Right cardiac atrium (tissue), 5 donors: ENCODE measurements at regions not wholly inside any gene's neighbourhood (a gene's known extent, or its start where the extent isn't known, plus 50 kb on each side); places are given as distances from the start of the nearest gene placed in this dataset.
"Not testable (repeated sequence)": the region's sequence is repeated elsewhere in the genome, so short reads cannot be mapped to it uniquely, and the experiment has no call there.

Experiments
- ATAC-seq, 2 donors: fragments of 200-7000 bp; cut with Tn5 transposase; one replicate each; pipeline versions ENCODE4 v1.8.0 to v1.9.1; 2020; ENCODE audit warnings: moderate library complexity in 2 of 2, mild to moderate bottlenecking in 1 of 2
- DNase-seq, 3 donors: peaks; one replicate each; pipeline ENCODE4 v3.0.0-alpha.2; 2020
- H3K27ac ChIP-seq: one replicate; pipeline ENCODE4 v1.5.1; 2013; ENCODE audit warnings: mild to moderate bottlenecking, low read length, control low read depth, moderate library complexity
- H3K27me3 ChIP-seq: one replicate; pipeline ENCODE4 v1.6.1; 2013; ENCODE audit not compliant: control insufficient read depth, insufficient read depth
- H3K4me1 ChIP-seq: one replicate; pipeline ENCODE4 v1.6.1; 2013; ENCODE audit warnings: low read length; ENCODE audit not compliant: control insufficient read depth, insufficient read depth
- H3K4me3 ChIP-seq: one replicate; pipeline ENCODE4 v1.5.1; 2013; ENCODE audit warnings: low read length, control low read depth
- H3K9me3 ChIP-seq: one replicate; pipeline ENCODE4 v1.6.1; 2013; ENCODE audit warnings: low read length; ENCODE audit not compliant: control insufficient read depth
- WGBS: extraction: QIAGEN DNeasy Blood & Tissue Kit; methylation state at CpG from one replicate; pipeline ENCODE4 v1.1.7; 2013; 5-methylcytosine and 5-hydroxymethylcytosine counted together
- intact Hi-C, 4 donors: fragments of 100-400 bp; cut with DNase I; formaldehyde crosslinking; loops; one replicate each; pipeline versions ENCODE4 v1.11.0 to v1.14.0; 2022 to 2023
- donor health status: healthy with polysubstance abuse.
- donor health status: DM: no; HTN: yes; CAD: no.
- donor health status: DM: no; HTN: no; CAD: no.
- donor health status: DM: no; HTN: yes; CAD: no; lungs with severe emphysema.
- donor health status: DM: yes; HTN: yes; CAD: no.

GRCh38 chr17:79560527-79560926 is 50.3 kb downstream of the RBFOX3 start:
- intact Hi-C loops, result no loop called here
- no peak overlapping the region for H3K27ac ChIP-seq
- no peak overlapping the region for H3K4me3 ChIP-seq
- no peaks in the 10 kb centered on the region for H3K9me3 ChIP-seq
- ATAC-seq (no peak), DNase-seq (no peak)
- H3K27me3 ChIP-seq, result no peaks in the 10 kb centered on the region
- H3K4me1 ChIP-seq, result no peaks in the 10 kb centered on the region
- 81% methylated on average over 13 of the region's 13 CpGs for WGBS

- ATAC-seq (no peak), DNase-seq (no peak)
- H3K4me3 ChIP-seq, result no peak overlapping the region
- H3K4me1 ChIP-seq, result no peaks in the 10 kb centered on the region
- intact Hi-C loops, result no loop called here
- H3K27me3 ChIP-seq, result no peaks in the 10 kb centered on the region
- WGBS, result 88% methylated on average over 2 of the region's 2 CpGs
- no peaks in the 10 kb centered on the region for H3K9me3 ChIP-seq
- no peak overlapping the region for H3K27ac ChIP-seq
Observed at GRCh38 chr17:79559111-79559887, 51.6 kb downstream of the RBFOX3 start.

GRCh38 chr17:79558091-79558900 is 52.6 kb downstream of the RBFOX3 start:
- no peaks in the 10 kb centered on the region for H3K9me3 ChIP-seq
- ATAC-seq, result no peak
- H3K27me3 ChIP-seq, result no peaks in the 10 kb centered on the region
- intact Hi-C loops, result no loop called here
- H3K4me1 ChIP-seq, result no peaks in the 10 kb centered on the region
- no peak overlapping the region for H3K27ac ChIP-seq
- DNase-seq, result no peak
- H3K4me3 ChIP-seq, result no peak overlapping the region
- WGBS, result 54% methylated on average over 24 of the region's 24 CpGs

GRCh38 chr17:79557276-79558090 is 53.4 kb downstream of the RBFOX3 start:
- DNase-seq (no peak), ATAC-seq (no peak)
- Histone ChIP-seq H3K4me1 (no peaks in the 10 kb centered on the region), H3K9me3 (no peaks in the 10 kb centered on the region), H3K4me3 (no peak overlapping the region), H3K27me3 (no peaks in the 10 kb centered on the region), H3K27ac (no peak overlapping the region)
- intact Hi-C loops, result no loop called here
- 56% methylated on average over 22 of the region's 22 CpGs for WGBS

- Histone ChIP-seq H3K4me1 (no peaks in the 10 kb centered on the region), H3K27me3 (no peaks in the 10 kb centered on the region), H3K4me3 (no peak overlapping the region), H3K27ac (no peak overlapping the region), H3K9me3 (no peaks in the 10 kb centered on the region)
- DNase-seq (no peak), ATAC-seq (no peak)
- 37% methylated on average over 9 of the region's 9 CpGs for WGBS
- intact Hi-C loops, result no loop called here
Observed at GRCh38 chr17:79556271-79556670, 54.6 kb downstream of the RBFOX3 start.

- H3K27ac ChIP-seq, result no peak overlapping the region
- no peak for DNase-seq
- no peaks in the 10 kb centered on the region for H3K27me3 ChIP-seq
- H3K4me3 ChIP-seq, result no peak overlapping the region
- intact Hi-C loops, result no loop called here
- no peaks in the 10 kb centered on the region for H3K4me1 ChIP-seq
- no peaks in the 10 kb centered on the region for H3K9me3 ChIP-seq
- 90% methylated on average over 5 of the region's 5 CpGs for WGBS
- no peak for ATAC-seq
Observed at GRCh38 chr17:79555543-79555942, 55.3 kb downstream of the RBFOX3 start.

GRCh38 chr17:79554346-79554745 is 56.5 kb downstream of the RBFOX3 start:
- intact Hi-C loops, H3K27ac ChIP-seq, H3K9me3 ChIP-seq, H3K4me3 ChIP-seq, H3K27me3 ChIP-seq, DNase-seq, ATAC-seq, H3K4me1 ChIP-seq: not testable (repeated sequence)
- WGBS, result 79% methylated on average over 5 of the region's 5 CpGs

- no peaks in the 10 kb centered on the region for H3K9me3 ChIP-seq
- 79% methylated on average over 1 of the region's 1 CpG for WGBS
- H3K4me3 ChIP-seq, result no peak overlapping the region
- H3K27ac ChIP-seq, result no peak overlapping the region
- ATAC-seq (no peak), DNase-seq (no peak)
- H3K27me3 ChIP-seq, result no peaks in the 10 kb centered on the region
- H3K4me1 ChIP-seq, result no peaks in the 10 kb centered on the region
- intact Hi-C loops, result no loop called here
Observed at GRCh38 chr17:79552824-79553223, 58.0 kb downstream of the RBFOX3 start.

GRCh38 chr17:79552405-79552804 is 58.4 kb downstream of the RBFOX3 start:
- no peak overlapping the region for H3K27ac ChIP-seq
- H3K4me3 ChIP-seq, result no peak overlapping the region
- WGBS, result 86% methylated on average over 3 of the region's 3 CpGs
- H3K27me3 ChIP-seq, result no peaks in the 10 kb centered on the region
- ATAC-seq, result no peak
- no peak for DNase-seq
- H3K9me3 ChIP-seq, result no peaks in the 10 kb centered on the region
- no peaks in the 10 kb centered on the region for H3K4me1 ChIP-seq
- intact Hi-C loops, result no loop called here

- intact Hi-C loops, result no loop called here
- ATAC-seq (no peak), DNase-seq (no peak)
- WGBS, result 59% methylated on average over 10 of the region's 10 CpGs
- Histone ChIP-seq H3K4me3 (no peak overlapping the region), H3K9me3 (no peaks in the 10 kb centered on the region), H3K27me3 (no peaks in the 10 kb centered on the region), H3K27ac (no peak overlapping the region), H3K4me1 (no peaks in the 10 kb centered on the region)
Observed at GRCh38 chr17:79549141-79549915, 61.5 kb downstream of the RBFOX3 start.
